IMR-90 (cell line): ENCODE measurements at regions not wholly inside any gene's neighbourhood (a gene's known extent, or its start where the extent isn't known, plus 50 kb on each side); places are given as distances from the start of the nearest gene placed in this dataset.

Experiments used
- ATAC-seq: fragments of 200-7000 bp; cut with Tn5 transposase; 2 replicates; pipeline ENCODE4 v1.9.1; 2020; ENCODE audit warnings: low read depth, mild to moderate bottlenecking, moderate library complexity
- BruUV-seq: library from RNA; stranded (reverse); fragments of 400-500 nt; replicated peaks from 2 replicates; lab custom pipeline; 2021; lab: Mats Ljungman, UMichigan
- CTCF ChIA-PET: fragments of 300-600 bp; formaldehyde crosslinking; extraction: SDS; loops from one replicate; lab custom pipeline; 2021; ENCODE audit warnings: antibody characterized with exemption; lab: Yijun Ruan, JAX
- POLR2A ChIA-PET: fragments of 300-600 bp; sonication (Branson Sonifier 250); formaldehyde crosslinking; loops from one replicate; lab custom pipeline; 2022; ENCODE audit warnings: antibody characterized with exemption; ENCODE audit not compliant: unreplicated experiment; lab: Charles Lee
- DNase-seq: peaks from one replicate; pipeline ENCODE4 v3.0.0; 2013
- H2AFZ ChIP-seq: replicated peaks from 2 replicates; pipeline ENCODE3; 2013; ENCODE audit warnings: low read length, mild to moderate bottlenecking; ENCODE audit not compliant: poor library complexity
- H2AK5ac ChIP-seq: 2 replicates; pipeline ENCODE4 v1.6.1; 2013; ENCODE audit warnings: low read depth, low read length, inconsistent platforms
- H2AK9ac ChIP-seq: replicated peaks from 2 replicates; pipeline ENCODE3; 2013; ENCODE audit warnings: mild to moderate bottlenecking, low read depth, low read length, moderate library complexity; ENCODE audit not compliant: poor library complexity
- H2BK120ac ChIP-seq: 2 replicates; pipeline ENCODE4 v1.6.1; 2013; ENCODE audit warnings: low read depth, low read length, inconsistent platforms
- H2BK15ac ChIP-seq: 3 replicates; pipeline ENCODE4 v1.6.1; 2013; ENCODE audit warnings: low read depth, low read length, inconsistent platforms
- H2BK20ac ChIP-seq: 2 replicates; pipeline ENCODE4 v1.6.1; 2013; ENCODE audit warnings: low read depth, mild to moderate bottlenecking, inconsistent platforms, low read length, moderate library complexity
- H2BK5ac ChIP-seq: 2 replicates; pipeline ENCODE4 v1.6.1; 2013; ENCODE audit warnings: mild to moderate bottlenecking, low read depth, low read length, inconsistent platforms; ENCODE audit not compliant: poor library complexity, severe bottlenecking
- H3K14ac ChIP-seq: replicated peaks from 2 replicates; pipeline ENCODE4 v1.6.1; 2013; ENCODE audit warnings: low read depth, low read length, inconsistent platforms
- H3K18ac ChIP-seq: 2 replicates; pipeline ENCODE4 v1.6.1; 2013; ENCODE audit warnings: low read depth, low read length, control low read depth
- H3K23ac ChIP-seq: 2 replicates; pipeline ENCODE4 v1.6.1; 2013; ENCODE audit warnings: low read depth, low read length, inconsistent platforms
- H3K27ac ChIP-seq: 2 replicates; pipeline ENCODE4 v1.5.1; 2013; ENCODE audit warnings: mild to moderate bottlenecking, control low read depth, low read length; ENCODE audit not compliant: insufficient read depth
- H3K27me3 ChIP-seq: 2 replicates; pipeline ENCODE4 v1.6.1; 2013; ENCODE audit warnings: low read length; ENCODE audit not compliant: control insufficient read depth, insufficient read depth
- H3K36me3 ChIP-seq: 2 replicates; pipeline ENCODE4 v1.6.1; 2013; ENCODE audit warnings: low read length, mixed read lengths; ENCODE audit not compliant: control insufficient read depth, insufficient read depth
- H3K4ac ChIP-seq: 2 replicates; pipeline ENCODE4 v1.6.1; 2013; ENCODE audit warnings: low read depth, low read length, inconsistent platforms
- H3K4me1 ChIP-seq: 2 replicates; pipeline ENCODE4 v1.6.1; 2013; ENCODE audit warnings: low read length, mixed read lengths; ENCODE audit not compliant: control insufficient read depth, insufficient read depth
- H3K4me2 ChIP-seq: 2 replicates; pipeline ENCODE4 v1.6.1; 2013; ENCODE audit warnings: low read depth, mild to moderate bottlenecking, control low read depth, low read length, moderate library complexity
- H3K4me3 ChIP-seq: 2 replicates; pipeline ENCODE4 v1.5.1; 2013; ENCODE audit warnings: low read depth, mild to moderate bottlenecking, control low read depth, low read length, moderate library complexity; ENCODE audit not compliant: insufficient read depth
- H3K56ac ChIP-seq: 2 replicates; pipeline ENCODE4 v1.6.1; 2013; ENCODE audit warnings: low read length, inconsistent platforms; ENCODE audit not compliant: insufficient read depth; ENCODE audit errors: extremely low read depth
- H3K79me1 ChIP-seq, 2 experiments: 2 replicates each; pipeline ENCODE4 v1.6.1; 2013; ENCODE audit warnings: low read length in 2 of 2, inconsistent platforms in 1 of 2, low read depth in 1 of 2
- H3K9ac ChIP-seq: 2 replicates; pipeline ENCODE4 v1.6.1; 2013; ENCODE audit warnings: low read depth, low read length, control low read depth
- H3K9me1 ChIP-seq: 2 replicates; pipeline ENCODE4 v1.6.1; 2013; ENCODE audit warnings: low read length, inconsistent platforms; ENCODE audit not compliant: insufficient read depth
- H3K9me3 ChIP-seq: 2 replicates; pipeline ENCODE4 v1.6.1; 2013; ENCODE audit warnings: low read length; ENCODE audit not compliant: control insufficient read depth, insufficient read depth
- H4K20me1 ChIP-seq: 2 replicates; pipeline ENCODE4 v1.6.1; 2013; ENCODE audit warnings: low read length, inconsistent platforms; ENCODE audit not compliant: insufficient read depth
- H4K5ac ChIP-seq: 2 replicates; pipeline ENCODE4 v1.6.1; 2013; ENCODE audit warnings: mild to moderate bottlenecking, low read depth, low read length, control low read depth
- H4K8ac ChIP-seq, 2 experiments: 2 replicates each; pipeline ENCODE4 v1.6.1; 2013; ENCODE audit warnings: low read depth in 2 of 2, low read length in 2 of 2, control low read depth in 1 of 2, inconsistent platforms in 1 of 2
- H4K91ac ChIP-seq: 2 replicates; pipeline ENCODE4 v1.6.1; 2013; ENCODE audit warnings: low read depth, low read length, inconsistent platforms; ENCODE audit not compliant: insufficient read depth
- BHLHE40 ChIP-seq: fragments of 150-350 bp; IDR thresholded peaks from 2 replicates; pipeline ENCODE4 v1.6.1; 2016; ENCODE audit warnings: mild to moderate bottlenecking, low read depth, low read length
- CHD1 ChIP-seq: IDR thresholded peaks from 2 replicates; pipeline ENCODE4 v1.6.1; 2012; ENCODE audit warnings: low read depth, low read length, improper control_type of control experiment
- ELK1 ChIP-seq: fragments of 150-350 bp; IDR thresholded peaks from 2 replicates; pipeline ENCODE4 v1.6.1; 2016; ENCODE audit warnings: low read depth, mild to moderate bottlenecking, low read length, moderate library complexity, borderline replicate concordance
- MAZ ChIP-seq: IDR thresholded peaks from 2 replicates; pipeline ENCODE4 v1.6.1; 2012; ENCODE audit warnings: low read depth, mild to moderate bottlenecking, low read length, improper control_type of control experiment, moderate library complexity, borderline replicate concordance
- NFE2L2 ChIP-seq: fragments of 150-350 bp; IDR thresholded peaks from 2 replicates; pipeline ENCODE4 v1.6.1; 2016; ENCODE audit warnings: low read depth, mild to moderate bottlenecking, low read length
- POLR2A ChIP-seq: IDR thresholded peaks from 2 replicates; pipeline ENCODE4 v1.6.1; 2012; ENCODE audit warnings: mild to moderate bottlenecking, low read depth, low read length
- RAD21 ChIP-seq: IDR thresholded peaks from 2 replicates; pipeline ENCODE4 v1.6.1; 2012; ENCODE audit warnings: low read length, improper control_type of control experiment
- SMC3 ChIP-seq: fragments of 150-350 bp; IDR thresholded peaks from 2 replicates; pipeline ENCODE4 v1.6.1; 2016; ENCODE audit warnings: low read depth, mild to moderate bottlenecking, antibody characterized with exemption, low read length, moderate library complexity
- dilution Hi-C: fragments of 300-500 bp; cut with HindIII; formaldehyde crosslinking; loops from one replicate; pipeline ENCODE4 v1.14.3; 2018; ENCODE audit warnings: low sequenced_read_pairs; ENCODE audit not compliant: unreplicated experiment
- in situ Hi-C: fragments of 300-500 bp; cut with MboI; formaldehyde crosslinking; loops from 3 replicates; pipeline ENCODE4 v1.14.3; 2019; ENCODE audit warnings: low sequenced_read_pairs, inconsistent platforms, mixed read lengths
- intact Hi-C: fragments of 100-400 bp; cut with micrococcal nuclease; formaldehyde crosslinking; loops from 2 replicates; pipeline ENCODE4 v1.10.0; 2022

- Histone ChIP-seq H4K8ac (no peak overlapping the region), H3K4me3 (no peak overlapping the region), H3K9me1 (no peaks in the 10 kb centered on the region), H3K27me3 (peaks cover 5% of the 10 kb centered on the region), H4K20me1 (no peaks in the 10 kb centered on the region), H3K4me2 (no peak overlapping the region), H4K91ac (no peak overlapping the region), H3K4ac (no peak overlapping the region), H3K9me3 (no peaks in the 10 kb centered on the region), H3K27ac (no peak overlapping the region), H2AK5ac (no peak overlapping the region), H2BK5ac (no peak overlapping the region), H3K36me3 (no peaks in the 10 kb centered on the region), H2AK9ac (no peak overlapping the region), H3K14ac (no peak overlapping the region), H3K79me1 (no peaks in the 10 kb centered on the region), H2AFZ (no peak overlapping the region), H2BK120ac (no peak overlapping the region), H3K4me1 (no peaks in the 10 kb centered on the region), H3K9ac (no peak overlapping the region), H2BK20ac (no peak overlapping the region), H3K56ac (no peak overlapping the region), H2BK15ac (no peak overlapping the region), H3K23ac (no peak overlapping the region), H3K18ac (no peak overlapping the region), H4K5ac (no peak overlapping the region)
- in situ Hi-C loops: no loop called here
- no peak for ATAC-seq
- TF ChIP-seq BHLHE40 (no peak), SMC3 (no peak), NFE2L2 (no peak), POLR2A (no peak), MAZ (no peak), CHD1 (no peak), RAD21 (no peak), ELK1 (no peak)
- dilution Hi-C loops: no loop called here
- ChIA-PET CTCF (no interaction called here), POLR2A (no interaction called here)
- DNase-seq: no peak
- intact Hi-C loops: no loop called here
- no TSS peak for BruUV-seq
Observed at GRCh38 chr9:99590410-99590809, 231.3 kb upstream of the NR4A3 start.
